GM12873 (cell line): ENCODE measurements at regions not wholly inside any gene's neighbourhood (a gene's known extent, or its start where the extent isn't known, plus 50 kb on each side); places are given as distances from the start of the nearest gene placed in this dataset.

ENCODE experiments used
- TF ChIP-seq, protein P1 (sequence below): IDR thresholded peaks from 2 replicates; pipeline ENCODE4 v1.5.1; 2012; ENCODE audit warnings: low read depth, mild to moderate bottlenecking, moderate library complexity, low read length, control low read depth; ENCODE audit not compliant: insufficient read depth; ENCODE audit errors: missing control alignments

DNA sequence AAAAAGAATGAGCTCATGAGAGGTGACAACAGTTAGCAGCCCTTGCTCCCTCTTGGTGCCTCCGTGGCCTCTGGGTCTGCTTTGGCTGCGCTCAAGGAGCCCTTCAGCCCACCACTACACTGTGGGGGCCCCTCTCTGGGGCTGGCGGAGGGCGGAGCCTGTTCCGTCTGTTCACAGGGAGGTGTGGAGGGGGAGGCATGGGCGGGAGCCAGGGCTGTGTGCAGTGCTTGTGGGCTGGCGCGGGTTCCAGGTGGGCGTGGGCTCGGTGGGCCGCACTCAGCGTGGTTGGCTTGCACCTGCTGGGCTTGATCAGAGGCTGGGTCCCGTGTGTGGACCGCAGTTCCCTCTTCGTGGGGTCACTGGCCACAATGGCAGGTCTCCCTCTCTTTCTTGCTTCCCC lies 953.4 kb upstream of the PRR20A start:
- TF ChIP-seq, protein P1, sequence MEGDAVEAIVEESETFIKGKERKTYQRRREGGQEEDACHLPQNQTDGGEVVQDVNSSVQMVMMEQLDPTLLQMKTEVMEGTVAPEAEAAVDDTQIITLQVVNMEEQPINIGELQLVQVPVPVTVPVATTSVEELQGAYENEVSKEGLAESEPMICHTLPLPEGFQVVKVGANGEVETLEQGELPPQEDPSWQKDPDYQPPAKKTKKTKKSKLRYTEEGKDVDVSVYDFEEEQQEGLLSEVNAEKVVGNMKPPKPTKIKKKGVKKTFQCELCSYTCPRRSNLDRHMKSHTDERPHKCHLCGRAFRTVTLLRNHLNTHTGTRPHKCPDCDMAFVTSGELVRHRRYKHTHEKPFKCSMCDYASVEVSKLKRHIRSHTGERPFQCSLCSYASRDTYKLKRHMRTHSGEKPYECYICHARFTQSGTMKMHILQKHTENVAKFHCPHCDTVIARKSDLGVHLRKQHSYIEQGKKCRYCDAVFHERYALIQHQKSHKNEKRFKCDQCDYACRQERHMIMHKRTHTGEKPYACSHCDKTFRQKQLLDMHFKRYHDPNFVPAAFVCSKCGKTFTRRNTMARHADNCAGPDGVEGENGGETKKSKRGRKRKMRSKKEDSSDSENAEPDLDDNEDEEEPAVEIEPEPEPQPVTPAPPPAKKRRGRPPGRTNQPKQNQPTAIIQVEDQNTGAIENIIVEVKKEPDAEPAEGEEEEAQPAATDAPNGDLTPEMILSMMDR = no peak

GRCh38 chr13:56189439-56189838 lies 951.3 kb upstream of the PRR20A start:
- TF ChIP-seq, protein P1 = no peak

- TF ChIP-seq, protein P1 = no peak
These were observed 950.7 kb upstream of the PRR20A start for GRCh38 chr13:56189978-56190377.

DNA sequence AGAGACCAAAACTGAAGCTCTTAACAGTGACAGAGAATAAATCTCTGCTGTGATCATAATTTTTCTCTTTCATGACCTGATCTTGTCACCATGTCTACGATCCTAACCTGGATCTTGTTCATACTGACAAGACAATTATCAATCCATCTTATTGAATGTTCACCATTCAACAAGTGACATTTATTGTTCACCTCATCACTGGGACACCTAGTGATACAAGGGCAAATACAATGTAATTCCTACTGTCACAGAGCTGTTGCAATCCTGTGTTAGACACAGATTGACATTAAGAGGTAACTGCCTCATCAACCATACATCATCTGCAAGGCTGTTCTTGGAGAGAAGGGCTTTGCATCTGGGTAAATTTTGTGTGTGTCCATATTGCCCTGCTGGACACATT lies 942.4 kb upstream of the PRR20A start:
- TF ChIP-seq, protein P1 = no peak

DNA sequence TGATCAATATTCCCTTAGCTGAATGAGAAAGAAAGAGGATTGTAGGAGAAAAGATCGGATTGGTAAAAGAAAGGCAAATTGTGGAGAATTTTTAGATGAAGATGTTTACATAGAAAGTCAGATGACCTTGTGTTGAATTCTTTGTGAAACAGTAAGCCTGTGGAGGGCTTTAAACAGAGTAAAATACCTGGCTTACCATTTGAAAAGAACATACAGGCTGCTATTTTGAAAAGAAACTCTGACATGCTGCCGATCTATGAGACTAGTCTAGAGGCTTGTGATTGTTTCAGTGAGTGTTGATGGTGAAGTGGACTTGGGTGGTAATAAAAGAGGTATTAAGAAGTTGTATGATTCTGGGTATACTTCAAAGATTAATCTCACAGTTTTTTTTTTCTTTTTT lies 938.9 kb upstream of the PRR20A start:
- TF ChIP-seq, protein P1 = no peak

DNA sequence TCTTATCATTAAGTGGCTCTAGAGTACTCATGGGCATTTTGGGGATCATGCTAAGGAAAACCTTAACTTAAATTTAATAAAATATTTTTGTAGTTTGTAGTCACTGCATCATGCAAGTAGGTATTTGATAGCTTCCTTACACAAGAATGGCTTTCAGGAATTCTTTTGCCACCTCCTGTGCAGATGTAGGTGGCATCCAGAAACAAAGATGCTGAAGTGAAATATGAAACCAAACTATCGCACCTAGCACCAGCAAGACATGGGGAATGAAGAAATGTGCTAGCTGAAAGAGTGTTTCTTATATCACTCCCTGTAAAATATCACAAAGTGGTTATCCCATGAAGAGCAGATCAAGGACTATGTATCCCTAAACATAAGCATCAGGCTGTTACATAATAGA lies 924.5 kb upstream of the PRR20A start:
- TF ChIP-seq, protein P1 = no peak

DNA sequence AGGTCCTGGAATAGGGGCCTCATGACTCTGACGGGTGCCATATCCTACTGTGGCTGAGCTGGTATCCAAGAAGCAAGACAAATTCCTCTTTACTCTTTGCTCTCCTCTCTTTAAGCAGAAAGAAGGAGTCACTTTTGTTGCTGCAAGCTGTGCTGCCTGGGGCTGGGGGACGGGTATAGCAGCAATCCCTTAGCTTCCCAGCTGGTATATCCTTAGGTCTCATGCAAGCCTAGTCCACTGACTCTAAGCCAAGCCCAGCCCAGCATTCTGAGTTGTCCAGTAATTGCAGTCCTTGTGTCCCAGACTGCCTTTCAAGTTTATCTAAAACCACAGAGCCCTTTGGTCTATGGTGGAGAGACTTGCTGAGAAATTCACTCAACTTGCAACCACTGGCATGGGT lies 893.0 kb upstream of the PRR20A start:
- TF ChIP-seq, protein P1 = no peak

DNA sequence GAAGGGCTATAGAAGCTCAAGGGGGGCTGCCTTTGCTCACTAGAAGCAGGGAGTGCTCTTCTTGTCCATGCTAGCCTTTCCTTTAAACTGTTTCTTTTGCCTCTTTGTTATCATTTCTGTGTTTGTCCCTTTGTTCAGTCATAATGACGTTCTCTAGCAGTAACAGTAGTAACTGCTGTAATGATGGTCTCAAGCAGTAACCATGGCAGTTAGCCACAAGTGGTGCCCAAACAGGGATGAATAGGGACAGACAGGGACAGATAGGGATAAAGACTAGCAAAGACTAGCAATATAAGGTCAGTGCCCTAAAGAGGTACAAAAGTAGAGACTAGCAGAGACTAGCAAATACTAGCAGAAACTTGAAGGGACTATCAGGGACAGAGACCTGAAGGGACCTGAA lies 869.0 kb upstream of the PRR20A start:
- TF ChIP-seq, protein P1 = no peak
